ENCODE measurements at regions not wholly inside any gene's neighbourhood (a gene's known extent, or its start where the extent isn't known, plus 50 kb on each side); places are given as distances from the start of the nearest gene placed in this dataset.

DNA sequence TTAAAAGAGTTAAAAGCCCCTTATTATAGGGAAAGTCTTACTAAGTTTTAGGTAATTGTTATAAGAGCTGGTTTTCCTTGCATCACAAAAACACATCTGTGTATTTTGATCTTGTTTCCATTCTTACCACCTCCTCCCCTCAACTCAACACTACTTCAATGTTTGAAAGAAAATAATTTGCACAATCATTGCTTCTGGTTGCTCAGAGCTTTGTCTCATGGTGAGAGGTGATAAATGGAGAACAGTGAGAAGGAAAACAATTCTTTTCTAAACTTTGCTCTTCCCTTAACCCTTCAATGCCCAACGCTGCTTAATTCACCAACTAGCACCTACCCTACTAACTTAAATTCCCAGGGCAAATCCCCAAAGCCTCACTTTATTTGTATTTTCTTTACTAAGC, 268.1 kb upstream of the LINC00305 start:
- TF ChIP-seq POLR2A (IDR thresholded peaks at IDR 0.05; ENCODE audit: low read length) (no peak), GATA1 (IDR thresholded peaks at IDR 0.05; ENCODE audit: low read depth, low read length) (no peak)
